PC-3 (cell line): ENCODE measurements at regions not wholly inside any gene's neighbourhood (a gene's known extent, or its start where the extent isn't known, plus 50 kb on each side); places are given as distances from the start of the nearest gene placed in this dataset.

Experiments
- ATAC-seq: fragments of 200-7000 bp; cut with Tn5 transposase; 2 replicates; pipeline ENCODE4 v1.9.1; 2020; ENCODE audit warnings: mild to moderate bottlenecking, moderate library complexity
- BruUV-seq: library from RNA; stranded (reverse); fragments of 400-500 nt; replicated peaks from 2 replicates; lab custom pipeline; 2021; lab: Mats Ljungman, UMichigan
- CTCF ChIA-PET: fragments of 300-600 bp; sonication (Branson Sonifier 250); formaldehyde crosslinking; loops from one replicate; lab custom pipeline; 2022; ENCODE audit warnings: antibody characterized with exemption; lab: Charles Lee
- POLR2A ChIA-PET: fragments of 300-600 bp; sonication (Branson Sonifier 250); formaldehyde crosslinking; loops from one replicate; lab custom pipeline; 2022; ENCODE audit warnings: antibody characterized with exemption; ENCODE audit not compliant: unreplicated experiment; lab: Charles Lee
- DNase-seq: peaks from one replicate; pipeline ENCODE4 v3.0.0-alpha.2; 2015
- H2AFZ ChIP-seq: fragments of 300-600 bp; sonication (generic); 2 replicates; pipeline ENCODE4 v1.6.0; 2016; ENCODE audit warnings: antibody characterized with exemption, low read length
- H3F3A ChIP-seq: fragments of 300-600 bp; sonication (generic); one replicate; pipeline ENCODE4 v1.6.0; 2017; ENCODE audit warnings: antibody characterized with exemption, low read length, control low read depth, mild to moderate bottlenecking; ENCODE audit not compliant: unreplicated experiment
- H3K27ac ChIP-seq: fragments of 300-600 bp; sonication (generic); 2 replicates; pipeline ENCODE4 v1.5.1; 2016; ENCODE audit warnings: mild to moderate bottlenecking, low read length
- H3K27me3 ChIP-seq: fragments of 300-600 bp; sonication (generic); 2 replicates; pipeline ENCODE4 v1.6.1; 2016; ENCODE audit warnings: low read length, mixed read lengths
- H3K36me3 ChIP-seq: fragments of 300-600 bp; sonication (generic); 2 replicates; pipeline ENCODE4 v1.6.1; 2016; ENCODE audit warnings: low read depth, mixed run types, low read length, mixed read lengths
- H3K4me1 ChIP-seq: fragments of 300-600 bp; sonication (generic); 2 replicates; pipeline ENCODE4 v1.5.1; 2016; ENCODE audit warnings: low read length; ENCODE audit not compliant: insufficient read depth
- H3K4me2 ChIP-seq: fragments of 300-600 bp; sonication (generic); 2 replicates; pipeline ENCODE4 v1.6.0; 2016; ENCODE audit warnings: low read length
- H3K4me3 ChIP-seq: fragments of 300-600 bp; sonication (generic); 2 replicates; pipeline ENCODE4 v1.5.1; 2016; ENCODE audit warnings: mild to moderate bottlenecking, low read length, mixed read lengths
- H3K79me2 ChIP-seq: fragments of 300-600 bp; sonication (generic); 2 replicates; pipeline ENCODE4 v1.6.1; 2017; ENCODE audit warnings: low read length, mixed read lengths
- H3K9ac ChIP-seq: fragments of 300-600 bp; sonication (generic); 2 replicates; pipeline ENCODE4 v1.6.0; 2016; ENCODE audit warnings: mild to moderate bottlenecking, low read length
- H3K9me2 ChIP-seq: fragments of 300-600 bp; sonication (generic); replicated peaks from 2 replicates; pipeline ENCODE4 v1.6.1; 2016; ENCODE audit warnings: mixed run types, low read length, mixed read lengths
- H3K9me3 ChIP-seq: fragments of 300-600 bp; sonication (generic); 2 replicates; pipeline ENCODE4 v1.6.1; 2016; ENCODE audit warnings: low read length, mixed read lengths
- H4K20me1 ChIP-seq: fragments of 300-600 bp; sonication (generic); 2 replicates; pipeline ENCODE4 v1.6.1; 2016; ENCODE audit warnings: low read length, mixed read lengths
- CTCF ChIP-seq: fragments of 300-600 bp; sonication (generic); conservative IDR thresholded peaks from 2 replicates; pipeline ENCODE4 v1.5.1; 2017; ENCODE audit warnings: antibody characterized with exemption, low read depth, mild to moderate bottlenecking, low read length
- EZH2 ChIP-seq: fragments of 300-600 bp; sonication (generic); IDR thresholded peaks from one replicate; pipeline ENCODE4 v1.6.1; 2017; ENCODE audit warnings: antibody characterized with exemption, mild to moderate bottlenecking, low read length; ENCODE audit not compliant: unreplicated experiment
- EZH2phosphoT487 ChIP-seq: fragments of 300-600 bp; sonication (generic); IDR thresholded peaks from 2 replicates; pipeline ENCODE4 v1.6.1; 2018; ENCODE audit warnings: mild to moderate bottlenecking, antibody characterized with exemption, low read length, borderline replicate concordance
- intact Hi-C: fragments of 100-400 bp; cut with micrococcal nuclease; formaldehyde crosslinking; loops from 2 replicates; pipeline ENCODE4 v1.9.0; 2023

GRCh38 chr10:42948040-42948439 is 128.8 kb upstream of the RET start:
- peaks cover 13% of the 10 kb centered on the region; the same call in 1 of the 2 replicates for H3K4me1 ChIP-seq
- no TSS peak for BruUV-seq
- intact Hi-C loops, result no loop called here
- H2AFZ ChIP-seq, result no peak overlapping the region
- no peaks in the 10 kb centered on the region for H3K9me2 ChIP-seq
- H3K27ac ChIP-seq, result no peak overlapping the region
- no peaks in the 10 kb centered on the region for H3K9me3 ChIP-seq
- H3K27me3 ChIP-seq, result peaks cover 53% of the 10 kb centered on the region
- DNase-seq (no peak), ATAC-seq (no peak)
- H3K36me3 ChIP-seq, result no peaks in the 10 kb centered on the region
- ChIA-PET CTCF (no interaction called here), POLR2A (no interaction called here)
- H3K79me2 ChIP-seq, result no peaks in the 10 kb centered on the region
- H3K4me2 ChIP-seq, result no peak overlapping the region
- no peaks in the 10 kb centered on the region for H3F3A ChIP-seq
- no peak overlapping the region for H3K9ac ChIP-seq
- H3K4me3 ChIP-seq, result no peak overlapping the region
- TF ChIP-seq CTCF, result no peak
- H4K20me1 ChIP-seq, result no peaks in the 10 kb centered on the region

DNA sequence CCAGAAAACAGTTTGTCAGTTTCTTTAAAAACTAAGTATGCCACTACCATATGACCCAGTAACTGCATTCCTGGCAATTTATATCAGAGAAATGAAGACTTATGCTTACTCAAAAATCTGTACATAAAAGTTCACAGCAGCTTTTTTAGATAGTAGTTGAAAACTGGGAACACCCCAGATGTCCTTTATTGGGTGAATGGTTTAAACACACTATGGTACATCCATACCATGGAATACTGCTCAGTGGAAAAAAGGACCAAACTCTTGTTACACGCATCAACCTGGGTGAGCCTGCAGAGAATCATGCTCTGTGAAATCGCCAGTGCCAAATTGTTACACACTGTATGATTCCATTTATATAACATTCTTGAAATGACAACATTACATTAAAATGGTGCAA is 127.6 kb upstream of the RET start:
- no peaks in the 10 kb centered on the region for H3K79me2 ChIP-seq
- ATAC-seq (no peak), DNase-seq (no peak)
- ChIA-PET POLR2A (no interaction called here), CTCF (no interaction called here)
- peaks cover 13% of the 10 kb centered on the region; the same call in 1 of the 2 replicates for H3K4me1 ChIP-seq
- H3K27me3 ChIP-seq, result peaks cover 43% of the 10 kb centered on the region
- no peak overlapping the region for H3K9ac ChIP-seq
- no peaks in the 10 kb centered on the region for H3K9me3 ChIP-seq
- H3F3A ChIP-seq, result no peaks in the 10 kb centered on the region
- intact Hi-C loops, result no loop called here
- no peak overlapping the region for H3K4me2 ChIP-seq
- no TSS peak for BruUV-seq
- H2AFZ ChIP-seq, result no peak overlapping the region
- no peaks in the 10 kb centered on the region for H3K9me2 ChIP-seq
- no peaks in the 10 kb centered on the region for H3K36me3 ChIP-seq
- H4K20me1 ChIP-seq, result no peaks in the 10 kb centered on the region
- H3K4me3 ChIP-seq, result no peak overlapping the region
- H3K27ac ChIP-seq, result no peak overlapping the region
- TF ChIP-seq EZH2phosphoT487, result no peak
- TF ChIP-seq CTCF, result no peak
- TF ChIP-seq EZH2, result no peak

- ChIA-PET POLR2A (no interaction called here), CTCF (interaction anchor here (0.5 kb wide), 1 partner anchor 200 kb away, joined by 3 read pairs; no protein-coding TSS in a partner anchor)
- no peaks in the 10 kb centered on the region for H3F3A ChIP-seq
- BruUV-seq, result no TSS peak
- no peak for ATAC-seq
- DNase-seq, result no peak
- peak overlapping the region; percentile 77 for H2AFZ ChIP-seq
- no peaks in the 10 kb centered on the region for H3K9me2 ChIP-seq
- H3K9me3 ChIP-seq, result no peaks in the 10 kb centered on the region
- H4K20me1 ChIP-seq, result no peaks in the 10 kb centered on the region
- TF ChIP-seq EZH2 (no peak), CTCF (no peak), EZH2phosphoT487 (no peak)
- intact Hi-C loops, result no loop called here
- H3K27ac ChIP-seq, result no peak overlapping the region
- no peaks in the 10 kb centered on the region for H3K79me2 ChIP-seq
- no peaks in the 10 kb centered on the region for H3K36me3 ChIP-seq
- peak overlapping the region; percentile 51; the same call in 1 of the 2 replicates for H3K4me3 ChIP-seq
- H3K4me1 ChIP-seq, result peaks cover 13% of the 10 kb centered on the region; the same call in 1 of the 2 replicates
- H3K4me2 ChIP-seq, result peak overlapping the region; percentile 75
- H3K27me3 ChIP-seq, result peaks cover 34% of the 10 kb centered on the region
- H3K9ac ChIP-seq, result no peak overlapping the region
Measured at GRCh38 chr10:42950606-42951485, 126.0 kb upstream of the RET start.
